HG03045 (cell line): ENCODE measurements at regions not wholly inside any gene's neighbourhood (a gene's known extent, or its start where the extent isn't known, plus 50 kb on each side); places are given as distances from the start of the nearest gene placed in this dataset.

Experiments used
- ATAC-seq: cut with Tn5 transposase; IDR thresholded peaks from one replicate; pipeline ENCODE4 v1.9.1; 2021; ENCODE audit warnings: mild to moderate bottlenecking, moderate library complexity; ENCODE audit not compliant: unreplicated experiment

DNA sequence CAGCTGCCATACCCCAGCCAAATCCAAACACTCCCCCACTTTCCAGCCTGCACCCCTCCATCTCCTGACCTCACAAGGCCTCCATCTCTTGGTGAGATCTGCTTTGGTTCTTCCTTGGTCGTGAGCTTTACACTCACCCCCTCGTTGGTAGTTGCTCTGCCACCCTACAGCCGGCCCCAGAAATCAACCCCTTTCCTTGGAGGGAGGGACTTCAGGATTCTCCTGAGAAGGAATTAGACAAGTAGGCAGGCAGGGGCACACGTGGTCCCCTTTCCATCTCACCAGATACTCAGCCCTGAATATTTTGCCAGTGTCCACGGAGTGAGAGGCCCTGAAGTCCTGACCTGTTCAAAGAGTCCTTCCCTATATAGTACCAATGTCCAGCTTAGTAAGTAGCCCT is 120.0 kb upstream of the PWP1 start:
- no peak for ATAC-seq

- no peak for ATAC-seq
Measured at GRCh38 chr12:107567876-107568619, 117.6 kb upstream of the PWP1 start.

DNA sequence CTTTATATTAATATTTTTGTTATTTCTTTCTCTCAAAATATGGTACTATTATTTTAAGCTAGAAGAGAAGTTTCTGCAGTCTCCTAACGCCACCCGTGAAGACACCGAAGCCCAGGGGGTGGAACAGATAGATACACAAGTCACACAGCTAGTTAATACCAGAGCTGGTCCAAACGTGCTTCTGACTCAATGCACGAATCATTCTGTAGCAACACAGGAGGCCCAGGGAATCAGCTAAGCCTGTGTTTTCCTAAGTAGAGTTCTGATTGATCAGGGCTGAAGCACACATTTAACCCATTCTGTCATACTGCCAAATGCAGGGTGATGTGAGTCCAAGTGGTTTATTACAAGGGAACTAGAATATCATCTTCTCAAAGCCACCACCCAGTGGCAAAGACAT is 116.9 kb upstream of the PWP1 start:
- ATAC-seq = no peak

DNA sequence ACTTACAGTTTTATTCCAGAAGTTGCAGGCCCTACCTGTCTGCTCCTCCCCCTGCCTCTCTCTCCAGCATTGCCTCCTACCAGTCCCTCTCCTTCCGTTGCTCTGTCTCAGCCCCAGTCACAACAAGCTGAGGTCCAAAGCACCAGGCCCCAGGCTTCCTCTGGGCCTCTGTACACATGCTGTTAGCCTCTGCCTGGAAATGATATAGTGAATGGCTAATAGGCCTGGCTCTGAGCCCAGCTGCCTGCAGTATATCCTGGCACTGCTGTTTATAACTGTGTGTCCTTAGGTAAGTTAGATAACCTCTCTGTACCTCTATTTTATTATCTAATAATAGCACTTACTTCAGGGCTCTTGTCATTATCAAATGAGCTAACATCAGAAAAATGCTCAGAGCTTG is 114.9 kb upstream of the PWP1 start:
- no peak for ATAC-seq

GRCh38 chr12:107571492-107571891 is 114.1 kb upstream of the PWP1 start:
- ATAC-seq = no peak

- ATAC-seq = no peak
Measured at GRCh38 chr12:107574691-107575090, 110.9 kb upstream of the PWP1 start.

DNA sequence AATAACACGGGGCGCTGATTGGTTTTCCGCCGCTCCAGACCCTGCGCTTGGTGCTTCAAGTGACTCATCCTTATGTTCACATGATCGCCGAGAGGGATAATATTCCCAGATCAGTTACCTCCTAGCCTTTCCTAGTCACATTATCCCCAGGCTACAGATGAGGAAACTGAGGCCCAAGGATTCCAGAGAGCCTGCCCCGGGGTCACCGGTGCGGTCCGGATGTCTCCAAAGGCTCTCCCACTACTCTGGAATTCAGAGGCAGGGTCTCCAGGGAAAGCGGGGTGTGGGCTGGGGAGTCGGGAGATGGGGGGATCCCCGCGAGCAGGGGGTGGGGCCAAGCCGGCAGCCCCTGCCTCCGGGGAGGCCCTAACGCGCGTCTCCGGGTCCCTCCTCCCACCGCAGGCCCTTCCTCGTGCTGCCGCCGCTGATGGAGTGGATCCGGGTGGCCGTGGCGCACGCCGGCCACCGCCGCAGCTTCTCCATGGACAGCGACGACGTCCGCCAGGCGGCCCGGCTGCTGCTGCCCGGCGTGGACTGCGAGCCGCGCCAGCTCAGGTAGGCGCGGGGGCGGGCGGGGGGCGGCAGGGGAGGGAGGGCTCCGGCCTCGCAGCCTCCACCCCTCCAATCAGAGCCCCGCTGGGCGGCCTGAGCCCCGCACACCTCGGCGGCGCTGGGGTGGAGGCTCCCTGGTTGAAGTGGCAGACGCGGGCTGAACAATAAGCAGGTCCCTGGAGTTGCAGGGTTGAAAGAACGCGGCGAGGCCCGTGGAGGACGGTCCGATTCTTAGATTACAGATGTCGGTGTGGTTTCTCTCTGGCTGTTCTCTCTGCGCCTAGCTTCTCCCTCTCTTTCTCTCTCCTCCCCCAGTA is 104.6 kb upstream of the PWP1 start:
- no peak for ATAC-seq

DNA sequence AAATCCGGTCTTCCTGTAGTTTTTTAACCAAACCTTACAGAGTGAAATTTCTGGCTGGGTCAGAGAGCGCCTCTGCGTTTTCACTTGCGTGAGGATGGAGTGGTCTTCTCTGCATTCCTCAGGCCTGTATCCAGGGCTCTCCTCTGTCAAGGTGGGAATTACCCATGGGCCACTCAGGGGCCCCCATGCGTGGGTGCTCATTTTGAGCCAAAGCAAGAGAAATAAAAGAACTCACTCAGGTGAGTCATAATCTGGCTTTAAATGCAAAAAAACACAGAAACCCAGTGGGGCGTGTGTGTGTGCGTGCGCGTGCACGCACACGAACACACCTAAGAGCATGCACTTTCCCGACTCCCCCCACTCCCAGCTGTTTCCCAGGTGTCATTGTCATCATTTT is 104.0 kb upstream of the PWP1 start:
- no peak for ATAC-seq

- ATAC-seq = no peak
Measured at GRCh38 chr12:107583551-107583950, 102.0 kb upstream of the PWP1 start.

DNA sequence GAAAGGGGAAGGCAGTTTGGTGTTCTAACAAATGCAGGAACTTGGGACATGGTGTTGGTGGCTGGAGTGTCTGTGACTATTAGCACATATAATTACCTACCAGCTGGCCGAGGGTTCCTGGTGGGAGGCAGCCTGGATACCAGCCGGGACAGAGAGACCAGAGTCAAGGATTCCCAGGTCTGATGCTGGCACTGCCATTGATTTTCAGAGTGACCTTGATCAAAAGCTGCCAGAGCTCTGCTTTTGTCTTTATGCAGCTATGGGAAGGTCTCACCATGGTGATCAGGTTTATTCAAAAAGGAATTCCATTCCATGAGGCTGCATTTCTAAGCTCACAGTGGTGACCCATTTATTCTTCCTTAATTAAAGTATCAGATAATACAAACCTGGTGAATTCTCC is 101.0 kb upstream of the PWP1 start:
- no peak for ATAC-seq

DNA sequence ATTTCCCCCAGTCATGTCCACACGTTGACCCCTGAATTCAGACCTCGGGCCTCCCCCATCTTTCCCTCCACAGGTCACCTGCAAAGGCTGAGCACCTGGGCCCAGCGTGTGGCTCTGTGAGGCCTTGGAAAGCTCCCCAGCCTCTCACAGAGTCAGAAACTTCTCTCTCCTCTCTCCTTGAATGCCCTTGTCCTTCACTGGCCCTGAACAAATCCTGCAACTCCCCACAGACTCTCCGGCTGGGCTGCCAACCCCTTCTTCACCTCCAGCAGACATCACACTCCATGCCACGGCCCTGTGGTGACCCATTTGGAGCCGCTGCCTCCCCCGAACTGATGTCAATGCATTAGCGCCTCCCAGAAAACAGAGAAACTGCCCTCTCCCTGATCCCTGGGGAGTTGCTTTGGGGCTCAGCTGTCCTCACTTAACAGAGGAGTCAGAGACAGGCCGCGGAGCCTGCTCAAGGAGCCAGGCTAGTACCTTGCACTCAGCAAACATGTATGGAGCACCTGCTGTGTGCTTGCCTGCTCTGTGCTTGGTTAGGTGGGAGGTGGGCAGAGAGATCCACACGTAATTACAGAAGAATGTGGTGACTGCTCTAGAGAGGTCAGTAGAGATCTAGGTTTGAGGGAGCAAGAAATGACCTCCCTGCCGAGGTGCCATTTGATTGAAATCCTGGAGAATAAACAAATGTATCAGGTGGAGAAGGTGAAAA is 99.2 kb upstream of the PWP1 start:
- no peak for ATAC-seq

- no peak for ATAC-seq
Measured at GRCh38 chr12:107590413-107590812, 95.2 kb upstream of the PWP1 start.

- ATAC-seq = no peak
Measured at GRCh38 chr12:107590814-107591375, 94.7 kb upstream of the PWP1 start.

DNA sequence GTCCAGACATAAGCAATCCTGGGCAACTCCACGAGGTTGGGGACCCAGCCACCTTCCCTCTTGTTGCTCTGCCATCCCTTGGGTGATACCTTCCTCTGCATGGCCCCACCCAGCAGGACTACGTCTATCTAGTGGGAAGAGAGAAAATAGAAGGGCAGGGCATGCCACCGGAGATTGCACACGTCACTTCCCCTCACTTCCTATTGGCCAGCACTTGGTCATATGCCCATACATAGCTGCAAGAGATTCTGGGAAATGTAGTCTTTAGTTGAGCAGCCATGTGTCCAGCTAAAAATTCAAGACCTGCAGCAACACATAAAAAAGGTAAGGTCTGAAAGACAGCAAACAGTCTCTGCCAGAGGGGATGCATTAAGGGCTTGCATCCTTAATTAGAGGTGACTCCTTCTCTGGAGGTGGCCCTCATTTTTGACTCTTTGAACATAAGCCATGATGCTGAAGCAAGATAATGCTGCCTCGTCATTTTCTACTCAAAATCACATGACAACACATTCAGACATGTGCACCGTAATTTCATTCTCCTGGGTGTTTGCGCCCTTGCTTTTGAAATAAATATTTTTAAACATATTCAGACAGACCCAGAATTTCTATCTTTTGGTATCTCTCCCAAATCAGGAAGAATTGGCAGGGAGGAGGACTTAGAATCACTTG is 91.8 kb upstream of the PWP1 start:
- no peak for ATAC-seq

- ATAC-seq = no peak
Measured at GRCh38 chr12:107594995-107595394, 90.6 kb upstream of the PWP1 start.

- ATAC-seq = no peak
Measured at GRCh38 chr12:107597695-107598410, 87.7 kb upstream of the PWP1 start.

DNA sequence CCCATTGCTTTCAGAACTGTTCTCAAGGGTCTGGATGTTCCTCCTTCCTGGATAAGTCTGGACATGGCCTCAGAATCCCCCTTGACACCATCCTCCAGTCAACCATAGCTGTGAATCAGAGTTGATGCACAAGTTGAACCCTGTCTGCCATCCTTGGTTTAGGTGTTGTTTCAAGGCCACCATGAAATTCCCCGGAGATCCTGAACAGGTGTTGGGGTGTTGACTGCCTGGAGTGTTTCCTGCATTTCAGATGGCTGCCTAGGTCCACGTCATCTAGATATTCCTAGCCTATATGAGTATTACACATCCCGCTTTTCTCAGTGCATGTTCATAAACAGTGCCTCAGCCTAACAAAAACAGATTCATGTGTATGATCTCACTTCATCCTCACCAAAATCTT is 86.7 kb upstream of the PWP1 start:
- ATAC-seq = no peak

DNA sequence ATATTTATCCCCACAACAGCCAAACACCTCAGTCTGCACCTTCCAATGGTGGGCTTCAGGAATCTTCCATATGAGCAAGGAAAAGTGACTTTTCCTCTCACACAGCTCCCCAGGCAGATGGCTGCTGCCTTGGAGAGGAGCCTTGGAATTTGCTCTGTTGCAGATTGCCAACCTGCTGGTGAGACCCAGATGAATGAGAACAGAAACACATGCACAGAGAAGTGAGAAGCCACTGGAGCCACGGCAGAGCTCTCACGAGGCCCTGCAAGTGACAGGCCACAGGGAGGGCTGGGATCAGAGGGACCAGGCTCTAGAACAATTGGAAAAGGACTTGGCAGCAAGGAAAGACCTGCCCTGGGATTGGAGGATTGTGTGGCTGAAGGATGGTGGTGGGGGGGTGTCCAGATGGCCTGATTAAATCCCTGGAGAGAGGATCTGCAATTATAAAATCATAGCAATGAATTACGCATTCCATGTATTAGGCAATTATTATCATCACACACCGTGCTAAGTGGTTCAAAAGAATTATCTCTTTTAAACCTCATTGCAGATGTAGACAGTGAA is 84.9 kb upstream of the PWP1 start:
- ATAC-seq = no peak

- no peak for ATAC-seq
Measured at GRCh38 chr12:107602446-107602845, 83.2 kb upstream of the PWP1 start.

GRCh38 chr12:107605293-107605692 is 80.3 kb upstream of the PWP1 start:
- ATAC-seq = no peak
